Esophagus squamous epithelium (tissue), 5 donors: ENCODE measurements at regions not wholly inside any gene's neighbourhood (a gene's known extent, or its start where the extent isn't known, plus 50 kb on each side); places are given as distances from the start of the nearest gene placed in this dataset.

Source experiments
- DNase-seq: peaks from one replicate; lab custom pipeline; 2025; lab: John Stamatoyannopoulos, UW
- H3K27ac ChIP-seq, 4 donors: fragments of 200-600 bp; sonication (generic); one replicate each; pipeline ENCODE4 v1.5.1; 2016 to 2019; ENCODE audit warnings: mild to moderate bottlenecking in 1 of 4
- H3K27me3 ChIP-seq, 4 donors: fragments of 200-600 bp; sonication (generic); 1 replicate in 3 of 4; 2 replicates in 1 of 4; pipeline versions ENCODE4 v1.5.1 to v1.6.0; 2017 to 2021; ENCODE audit warnings: antibody characterized with exemption in 1 of 4
- H3K36me3 ChIP-seq, 3 donors: fragments of 200-600 bp; sonication (generic); one replicate each; pipeline ENCODE4 v1.5.1; 2016 to 2019
- H3K4me1 ChIP-seq, 3 donors: fragments of 200-600 bp; sonication (generic); one replicate each; pipeline ENCODE4 v1.5.1; 2017 to 2019
- H3K4me3 ChIP-seq, 4 donors: fragments of 200-600 bp; sonication (generic); 1 replicate in 3 of 4; 2 replicates in 1 of 4; pipeline ENCODE4 v1.5.1; 2016 to 2019; ENCODE audit warnings: mild to moderate bottlenecking in 2 of 4, moderate library complexity in 1 of 4
- H3K9me3 ChIP-seq, 3 donors: fragments of 200-600 bp; sonication (generic); one replicate each; pipeline ENCODE4 v1.5.1; 2016 to 2019
- POLR2A ChIP-seq, 4 donors: fragments of 450-650 bp; IDR thresholded peaks; one replicate each; pipeline ENCODE4 v1.6.1; 2017; ENCODE audit warnings: antibody characterized with exemption in 4 of 4, mild to moderate bottlenecking in 4 of 4, moderate library complexity in 3 of 4
- WGBS, 2 donors: methylation state at CpG; one replicate each; pipeline ENCODE4 v1.1.5; 2018; 5-methylcytosine and 5-hydroxymethylcytosine counted together
- intact Hi-C: fragments of 100-400 bp; cut with DNase I; formaldehyde crosslinking; loops from one replicate; pipeline ENCODE4 v1.15.0; 2022
- TF ChIP-seq, protein P1 (sequence below), 6 experiments: fragments of 450-650 bp in 4 of 6; fragments of 200-600 bp in 2 of 6; sonication (generic) in 2 of 6; IDR thresholded peaks; one replicate each; pipeline ENCODE4 v1.5.1; 2016 to 2019; ENCODE audit warnings: antibody characterized with exemption in 6 of 6, mild to moderate bottlenecking in 4 of 6, moderate library complexity in 4 of 6
- donor health status: DM: yes; HTN: yes; CAD: no.

DNA sequence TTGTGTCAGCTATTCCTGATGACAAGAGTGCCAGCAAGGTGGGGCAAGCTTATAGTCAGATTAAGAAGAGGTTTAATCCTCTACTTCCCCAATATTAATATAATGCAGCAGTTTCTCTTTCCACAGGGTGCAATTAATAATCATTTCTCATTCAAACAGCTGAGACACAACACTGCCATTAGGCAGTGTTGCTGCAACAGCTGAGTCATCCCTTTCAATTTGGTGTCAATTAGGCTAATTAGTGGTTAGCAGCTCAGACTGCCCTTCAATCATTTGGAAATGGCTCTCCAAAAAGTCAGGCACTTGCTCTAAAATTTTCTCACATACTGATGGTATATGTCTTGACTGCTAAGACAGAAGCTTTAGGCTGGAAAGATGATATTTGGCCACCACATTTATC, 265.7 kb upstream of the FAM241A start:
- Histone ChIP-seq H3K36me3 (no peaks in the 10 kb centered on the region), H3K27ac (no peak overlapping the region), H3K27me3 (peaks cover 0 to 4% (median 0%) of the 10 kb centered on the region in 4 donors), H3K4me1 (no peaks in the 10 kb centered on the region), H3K9me3 (no peaks in the 10 kb centered on the region), H3K4me3 (no peak overlapping the region)
- intact Hi-C loops, result no loop called here
- no peak for TF ChIP-seq POLR2A (IDR thresholded peaks at IDR 0.05)
- TF ChIP-seq, protein P1, sequence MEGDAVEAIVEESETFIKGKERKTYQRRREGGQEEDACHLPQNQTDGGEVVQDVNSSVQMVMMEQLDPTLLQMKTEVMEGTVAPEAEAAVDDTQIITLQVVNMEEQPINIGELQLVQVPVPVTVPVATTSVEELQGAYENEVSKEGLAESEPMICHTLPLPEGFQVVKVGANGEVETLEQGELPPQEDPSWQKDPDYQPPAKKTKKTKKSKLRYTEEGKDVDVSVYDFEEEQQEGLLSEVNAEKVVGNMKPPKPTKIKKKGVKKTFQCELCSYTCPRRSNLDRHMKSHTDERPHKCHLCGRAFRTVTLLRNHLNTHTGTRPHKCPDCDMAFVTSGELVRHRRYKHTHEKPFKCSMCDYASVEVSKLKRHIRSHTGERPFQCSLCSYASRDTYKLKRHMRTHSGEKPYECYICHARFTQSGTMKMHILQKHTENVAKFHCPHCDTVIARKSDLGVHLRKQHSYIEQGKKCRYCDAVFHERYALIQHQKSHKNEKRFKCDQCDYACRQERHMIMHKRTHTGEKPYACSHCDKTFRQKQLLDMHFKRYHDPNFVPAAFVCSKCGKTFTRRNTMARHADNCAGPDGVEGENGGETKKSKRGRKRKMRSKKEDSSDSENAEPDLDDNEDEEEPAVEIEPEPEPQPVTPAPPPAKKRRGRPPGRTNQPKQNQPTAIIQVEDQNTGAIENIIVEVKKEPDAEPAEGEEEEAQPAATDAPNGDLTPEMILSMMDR (IDR thresholded peaks at IDR 0.05), result no peak
- DNase-seq, result no peak

DNA sequence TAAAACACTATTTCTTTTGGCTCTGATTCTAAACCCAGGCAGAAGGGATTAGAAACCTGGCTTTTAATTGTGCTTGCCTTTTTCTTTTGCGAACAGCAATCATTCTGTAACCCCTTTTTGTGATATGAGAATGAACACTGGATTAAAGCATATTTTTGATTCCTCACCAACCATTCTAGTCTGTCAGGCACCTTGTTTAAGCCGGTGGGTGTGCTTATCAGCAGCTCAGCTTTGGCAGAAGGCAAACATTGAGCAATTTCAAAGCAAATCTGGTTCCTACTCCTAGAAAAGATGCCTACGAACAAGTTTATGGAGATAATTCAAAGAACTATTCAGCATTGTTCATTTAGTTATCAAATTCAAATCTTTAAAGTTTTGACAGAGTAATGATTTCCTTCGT, 265.1 kb upstream of the FAM241A start:
- WGBS, 2 donors, result 35 to 42% methylated on average over 4 of the region's 4 CpGs
- H3K9me3 ChIP-seq, result no peaks in the 10 kb centered on the region
- H3K4me3 ChIP-seq, result no peak overlapping the region
- no peaks in the 10 kb centered on the region for H3K4me1 ChIP-seq
- DNase-seq, result no peak
- peaks cover 0 to 4% (median 0%) of the 10 kb centered on the region in 4 donors for H3K27me3 ChIP-seq
- H3K27ac ChIP-seq, result no peak overlapping the region
- no peaks in the 10 kb centered on the region for H3K36me3 ChIP-seq
- TF ChIP-seq, protein P1 (IDR thresholded peaks at IDR 0.05), result no peak
- no peak for TF ChIP-seq POLR2A (IDR thresholded peaks at IDR 0.05)
- intact Hi-C loops, result no loop called here

DNA sequence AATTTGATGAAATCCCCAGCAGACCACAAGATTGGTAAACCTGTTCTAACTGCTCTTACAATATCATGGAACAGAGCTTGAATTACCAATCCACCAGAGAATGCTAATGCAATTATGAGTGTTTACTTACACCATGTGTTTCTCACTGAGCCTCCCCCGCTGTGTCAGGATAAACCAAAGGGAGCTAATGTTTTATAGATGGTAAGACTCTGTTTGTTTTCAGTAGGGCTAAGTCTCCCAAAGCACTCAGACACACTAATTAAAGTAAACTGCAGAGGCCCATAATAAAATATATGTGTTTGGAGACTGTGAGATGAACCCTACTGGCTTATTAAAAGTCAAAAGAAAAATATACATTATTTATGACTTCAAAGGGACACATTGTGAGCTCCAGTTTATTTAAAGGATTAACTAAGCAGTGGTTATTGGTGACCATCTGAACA, 261.7 kb upstream of the FAM241A start:
- WGBS, 2 donors, result 58 to 70% methylated on average over 1 of the region's 1 CpG
- Histone ChIP-seq H3K27me3 (no peaks in the 10 kb centered on the region), H3K4me3 (no peak overlapping the region), H3K9me3 (no peaks in the 10 kb centered on the region), H3K4me1 (no peaks in the 10 kb centered on the region), H3K36me3 (no peaks in the 10 kb centered on the region), H3K27ac (no peak overlapping the region)
- DNase-seq, result no peak
- intact Hi-C loops, result no loop called here
- TF ChIP-seq POLR2A (IDR thresholded peaks at IDR 0.05), result no peak
- TF ChIP-seq, protein P1 (IDR thresholded peaks at IDR 0.05), result no peak

DNA sequence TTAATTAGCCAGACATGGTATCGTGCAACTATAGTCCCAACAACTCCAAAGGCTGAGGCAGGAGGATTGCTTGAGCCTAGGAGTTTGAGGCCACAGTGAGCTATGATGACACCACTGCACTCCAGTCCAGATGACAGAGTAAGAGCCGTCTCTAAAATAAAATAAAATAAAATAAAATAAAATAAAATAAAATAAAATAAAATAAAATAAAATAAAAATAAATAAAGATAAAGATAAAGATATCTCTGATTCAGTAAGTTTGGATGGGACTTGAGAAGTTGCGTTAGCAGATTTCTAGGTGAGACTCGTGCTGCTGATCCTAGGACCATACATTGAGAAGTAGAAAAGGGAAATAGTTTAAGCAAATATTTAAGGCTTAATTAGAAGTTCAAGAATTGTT, 254.8 kb upstream of the FAM241A start:
- Histone ChIP-seq H3K27me3 (no peaks in the 10 kb centered on the region), H3K4me3 (no peak overlapping the region), H3K36me3 (no peaks in the 10 kb centered on the region), H3K4me1 (no peaks in the 10 kb centered on the region), H3K9me3 (no peaks in the 10 kb centered on the region), H3K27ac (no peak overlapping the region)
- intact Hi-C loops, result no loop called here
- no peak for DNase-seq
- WGBS, 2 donors, result 79 to 84% methylated on average over 3 to 4 of the region's 4 CpGs
- TF ChIP-seq, protein P1 (IDR thresholded peaks at IDR 0.05), result no peak
- TF ChIP-seq POLR2A (IDR thresholded peaks at IDR 0.05), result no peak

DNA sequence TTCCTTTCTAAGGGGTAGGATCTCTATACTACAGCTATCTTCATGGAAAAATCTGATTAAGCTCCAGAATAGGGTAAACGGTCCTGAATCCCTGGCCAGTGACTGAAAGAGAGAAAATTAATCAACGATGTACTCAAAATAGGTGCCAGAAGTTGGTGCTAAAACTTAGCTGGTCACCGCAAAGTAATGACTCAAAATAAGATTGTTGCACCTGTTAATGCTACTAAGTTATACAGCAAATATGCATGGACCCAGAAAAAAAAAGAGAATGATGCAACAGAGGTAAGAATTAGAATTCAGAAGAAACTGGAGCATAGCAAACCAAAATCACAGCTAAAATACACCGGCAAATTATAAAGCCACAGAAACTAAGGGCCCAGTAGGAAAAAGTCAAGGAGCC, 239.7 kb upstream of the FAM241A start:
- no peak overlapping the region for H3K4me3 ChIP-seq
- H3K9me3 ChIP-seq, result no peaks in the 10 kb centered on the region
- no peaks in the 10 kb centered on the region for H3K4me1 ChIP-seq
- H3K36me3 ChIP-seq, result no peaks in the 10 kb centered on the region
- H3K27me3 ChIP-seq, result no peaks in the 10 kb centered on the region
- H3K27ac ChIP-seq, result no peak overlapping the region
- no peak for DNase-seq
- no peak for TF ChIP-seq POLR2A (IDR thresholded peaks at IDR 0.05)
- TF ChIP-seq, protein P1 (IDR thresholded peaks at IDR 0.05), result no peak
- WGBS, 2 donors, result 72% methylated on average over 4 of the region's 4 CpGs
- intact Hi-C loops, result no loop called here
